GM12873 (cell line): ENCODE measurements at regions not wholly inside any gene's neighbourhood (a gene's known extent, or its start where the extent isn't known, plus 50 kb on each side); places are given as distances from the start of the nearest gene placed in this dataset.

Source experiments
- CTCF ChIP-seq: IDR thresholded peaks from 2 replicates; pipeline ENCODE4 v1.5.1; 2012; ENCODE audit warnings: low read depth, mild to moderate bottlenecking, moderate library complexity, low read length, control low read depth; ENCODE audit not compliant: insufficient read depth; ENCODE audit errors: missing control alignments

- no peak for TF ChIP-seq CTCF
Observed at GRCh38 chr11:23236826-23237555, 376.7 kb upstream of the CCDC179 start.

GRCh38 chr11:23252426-23252825 lies 392.2 kb upstream of the CCDC179 start:
- no peak for TF ChIP-seq CTCF

- no peak for TF ChIP-seq CTCF
Observed at GRCh38 chr11:23257088-23257487, 396.8 kb upstream of the CCDC179 start.

GRCh38 chr11:23257556-23257955 lies 397.3 kb upstream of the CCDC179 start:
- no peak for TF ChIP-seq CTCF

DNA sequence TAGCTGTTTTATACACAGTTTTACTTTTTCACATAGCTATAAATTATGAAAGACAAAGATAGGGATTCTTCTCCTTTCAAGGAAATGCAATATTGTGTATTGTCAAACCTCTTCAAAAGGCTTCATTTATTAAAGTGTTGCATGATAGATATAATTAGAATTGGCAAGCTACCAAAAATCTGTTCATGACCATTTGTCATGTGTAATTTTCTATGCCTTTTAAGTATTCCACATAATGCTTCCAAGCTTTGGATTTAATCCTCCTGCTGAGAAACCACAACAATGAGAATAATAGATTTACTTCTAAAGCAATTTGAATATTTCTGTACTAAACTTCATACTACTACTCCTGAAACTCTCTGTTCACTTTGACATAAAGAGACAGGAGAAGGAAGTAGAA lies 403.2 kb upstream of the CCDC179 start:
- no peak for TF ChIP-seq CTCF

DNA sequence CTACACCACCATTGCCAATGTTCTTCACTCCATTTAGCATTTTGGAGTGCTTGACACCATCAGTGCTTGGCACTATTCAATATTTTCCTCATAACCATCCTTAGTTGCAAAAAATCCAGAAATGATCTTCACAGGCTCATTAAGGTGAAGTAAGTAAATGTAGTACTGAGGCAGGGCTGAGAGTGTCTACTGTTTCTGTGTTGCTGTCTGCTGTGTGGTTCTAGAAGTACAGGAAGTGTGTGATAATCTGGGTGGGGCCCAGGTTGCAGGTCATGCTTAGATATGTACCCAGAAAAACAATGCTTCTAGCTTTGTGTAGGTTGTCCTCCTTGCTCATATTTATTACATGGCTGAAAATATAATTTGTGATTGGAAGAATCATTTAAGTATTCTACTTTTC lies 411.8 kb upstream of the CCDC179 start:
- TF ChIP-seq CTCF, result no peak

GRCh38 chr11:23278121-23278520 lies 417.8 kb upstream of the CCDC179 start:
- TF ChIP-seq CTCF, result no peak
